ENCODE measurements at regions not wholly inside any gene's neighbourhood (a gene's known extent, or its start where the extent isn't known, plus 50 kb on each side); places are given as distances from the start of the nearest gene placed in this dataset.
"Not testable (repeated sequence)": the region's sequence is repeated elsewhere in the genome, so short reads cannot be mapped to it uniquely, and the experiment has no call there.

DNA sequence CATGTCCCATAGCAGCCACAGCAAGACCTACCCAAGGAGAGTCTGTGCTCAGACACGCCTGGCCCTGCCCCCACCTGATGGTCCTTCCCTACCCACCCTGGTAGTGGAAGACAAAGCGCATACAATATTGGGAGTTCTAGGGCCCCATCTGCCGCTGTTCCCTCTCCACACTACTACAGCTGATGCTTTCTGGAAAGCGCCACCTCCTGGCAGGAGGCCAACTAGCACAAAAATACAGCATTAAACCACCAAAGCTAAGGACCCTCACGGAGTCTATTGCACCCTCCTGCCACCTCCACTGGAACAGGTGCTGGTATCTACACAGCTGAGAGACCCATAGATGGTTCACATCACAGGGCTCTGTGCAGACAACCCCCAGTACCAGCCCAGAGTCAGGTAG is 50.9 kb upstream of the IGFBP5 start:
- not testable (repeated sequence) for H3K27me3 ChIP-seq (ENCODE audit: insufficient read depth, low read depth, severe bottlenecking); H3K36me3 ChIP-seq; H3K27ac ChIP-seq; H3K9me3 ChIP-seq (ENCODE audit: severe bottlenecking); H3K4me3 ChIP-seq (ENCODE audit: low read depth, low read length); DNase-seq
- TF ChIP-seq, protein P1, sequence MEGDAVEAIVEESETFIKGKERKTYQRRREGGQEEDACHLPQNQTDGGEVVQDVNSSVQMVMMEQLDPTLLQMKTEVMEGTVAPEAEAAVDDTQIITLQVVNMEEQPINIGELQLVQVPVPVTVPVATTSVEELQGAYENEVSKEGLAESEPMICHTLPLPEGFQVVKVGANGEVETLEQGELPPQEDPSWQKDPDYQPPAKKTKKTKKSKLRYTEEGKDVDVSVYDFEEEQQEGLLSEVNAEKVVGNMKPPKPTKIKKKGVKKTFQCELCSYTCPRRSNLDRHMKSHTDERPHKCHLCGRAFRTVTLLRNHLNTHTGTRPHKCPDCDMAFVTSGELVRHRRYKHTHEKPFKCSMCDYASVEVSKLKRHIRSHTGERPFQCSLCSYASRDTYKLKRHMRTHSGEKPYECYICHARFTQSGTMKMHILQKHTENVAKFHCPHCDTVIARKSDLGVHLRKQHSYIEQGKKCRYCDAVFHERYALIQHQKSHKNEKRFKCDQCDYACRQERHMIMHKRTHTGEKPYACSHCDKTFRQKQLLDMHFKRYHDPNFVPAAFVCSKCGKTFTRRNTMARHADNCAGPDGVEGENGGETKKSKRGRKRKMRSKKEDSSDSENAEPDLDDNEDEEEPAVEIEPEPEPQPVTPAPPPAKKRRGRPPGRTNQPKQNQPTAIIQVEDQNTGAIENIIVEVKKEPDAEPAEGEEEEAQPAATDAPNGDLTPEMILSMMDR (IDR thresholded peaks at IDR 0.05; ENCODE audit: low read depth, low read length): 0 out of 2 replicates have a peak, but pooled peaks have one; percentile 6

DNA sequence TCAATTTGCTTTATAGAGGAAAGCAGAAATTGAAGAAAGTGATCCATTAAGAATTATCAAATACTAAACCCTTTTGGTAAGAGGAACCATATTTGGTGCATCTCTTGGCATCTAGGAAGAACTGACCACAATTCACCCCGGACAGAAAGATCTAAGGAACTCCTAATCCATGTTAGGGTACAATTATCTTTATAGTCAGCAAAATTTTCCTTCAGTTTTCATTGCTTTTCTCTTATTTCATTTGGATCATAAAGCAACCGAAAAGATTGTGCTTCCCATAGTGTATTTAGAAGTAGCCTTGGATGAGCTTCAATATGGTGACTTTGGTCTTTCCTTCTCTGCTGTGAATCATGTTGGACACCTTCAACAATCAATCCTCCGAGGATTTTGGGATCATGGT is 50.1 kb upstream of the IGFBP5 start:
- Histone ChIP-seq H3K9me3 (ENCODE audit: severe bottlenecking) (no peaks in the 10 kb centered on the region), H3K27me3 (ENCODE audit: insufficient read depth, low read depth, severe bottlenecking) (no peaks in the 10 kb centered on the region), H3K4me3 (ENCODE audit: low read depth, low read length) (no peak overlapping the region), H3K36me3 (no peaks in the 10 kb centered on the region), H3K27ac (no peak overlapping the region)
- DNase-seq: no peak
- TF ChIP-seq, protein P1 (IDR thresholded peaks at IDR 0.05; ENCODE audit: low read depth, low read length): no peak

All from WERI-Rb-1 (cell line).